Islet of Langerhans (tissue), 1 donor: ENCODE measurements at regions not wholly inside any gene's neighbourhood (a gene's known extent, or its start where the extent isn't known, plus 50 kb on each side); places are given as distances from the start of the nearest gene placed in this dataset.

Source experiments
- FAIRE-seq: peaks from one replicate; lab custom pipeline; 2011; peaks lifted over from hg19 to GRCh38; lab: Jason Lieb, UNC

- FAIRE-seq = no peak
These were observed 340.8 kb downstream of the KLF12 start for GRCh38 chr13:73793361-73793760.

- FAIRE-seq = no peak
These were observed 341.4 kb downstream of the KLF12 start for GRCh38 chr13:73792796-73793195.

DNA sequence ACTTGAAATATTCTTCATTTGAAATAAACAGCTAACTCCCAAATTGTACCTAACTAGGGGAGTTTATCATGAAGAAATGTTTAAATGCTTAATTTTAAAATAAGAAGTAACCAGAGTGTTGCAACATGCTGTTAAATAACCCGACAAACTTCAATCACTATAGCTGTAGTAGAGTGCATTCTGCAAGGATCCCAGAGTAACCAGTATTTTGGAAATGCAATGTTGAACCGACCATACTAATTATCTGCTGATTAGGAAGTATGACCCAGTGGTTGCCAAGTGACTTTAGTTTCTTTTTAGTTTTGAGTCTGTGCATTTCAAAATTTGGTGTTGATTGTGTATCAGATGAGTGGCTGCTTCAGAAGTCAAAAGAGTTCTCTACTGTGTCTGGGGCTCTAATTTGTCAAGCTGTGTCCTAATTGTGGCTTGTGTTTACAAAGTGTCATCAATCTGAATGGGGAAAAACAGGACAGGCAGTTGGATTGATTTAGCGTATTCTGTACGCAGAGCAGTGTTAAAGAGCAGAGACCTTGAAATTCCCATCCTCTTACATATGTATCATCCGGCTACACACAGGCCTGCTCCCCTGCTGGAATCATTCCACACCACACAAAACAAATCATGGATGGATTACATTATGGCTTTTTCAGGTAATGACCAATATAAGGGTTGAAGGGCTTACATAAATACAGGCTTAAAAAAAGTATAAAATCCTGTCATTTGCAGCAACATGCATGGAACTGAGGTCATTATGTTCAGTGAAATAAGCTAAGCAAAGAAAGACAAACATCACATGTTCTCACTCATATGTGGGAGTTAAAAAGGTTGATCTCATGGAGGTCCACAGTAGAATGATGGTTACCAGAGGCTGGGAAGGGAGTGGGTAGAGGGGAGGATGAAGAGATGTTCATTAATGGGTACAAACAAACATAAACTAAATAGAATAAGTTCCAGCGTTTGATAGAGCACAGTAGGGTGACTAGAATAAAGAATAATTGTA, 351.5 kb downstream of the KLF12 start:
- FAIRE-seq = no peak

GRCh38 chr13:73781384-73781783, 352.8 kb downstream of the KLF12 start:
- no peak for FAIRE-seq

- no peak for FAIRE-seq
These were observed 354.3 kb downstream of the KLF12 start for GRCh38 chr13:73779881-73780280.

GRCh38 chr13:73778242-73778864, 355.9 kb downstream of the KLF12 start:
- FAIRE-seq = no peak

- FAIRE-seq = no peak
These were observed 357.1 kb downstream of the KLF12 start for GRCh38 chr13:73777134-73777533.

DNA sequence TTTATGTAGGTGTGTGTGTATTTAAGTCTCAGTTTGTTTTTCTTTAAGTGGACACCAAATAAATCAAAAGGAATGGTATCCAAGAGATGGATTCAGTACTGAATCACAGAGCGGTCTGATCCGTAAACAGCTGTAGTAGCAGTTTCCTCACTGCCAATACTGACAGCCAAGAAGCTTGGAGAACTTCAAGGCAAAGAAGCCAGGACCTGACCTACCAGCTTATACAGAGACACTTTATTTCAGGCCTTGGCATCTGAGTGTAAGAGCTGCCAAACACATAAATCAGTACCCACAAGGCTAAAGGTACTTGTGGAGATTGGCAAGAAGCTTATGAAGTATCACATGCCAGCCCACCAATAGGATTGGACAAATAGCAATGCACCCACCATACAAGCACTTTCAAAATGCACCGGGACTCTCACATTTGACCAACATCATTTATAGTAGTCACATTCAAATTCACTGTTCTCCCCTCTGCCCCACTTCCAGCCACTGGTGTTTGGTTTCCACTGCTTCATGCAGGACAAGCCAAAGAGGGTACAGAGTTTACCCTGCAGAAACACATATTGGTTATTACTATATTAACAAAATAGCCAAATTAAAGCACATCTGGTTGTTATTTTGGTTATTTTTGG, 357.9 kb downstream of the KLF12 start:
- no peak for FAIRE-seq

DNA sequence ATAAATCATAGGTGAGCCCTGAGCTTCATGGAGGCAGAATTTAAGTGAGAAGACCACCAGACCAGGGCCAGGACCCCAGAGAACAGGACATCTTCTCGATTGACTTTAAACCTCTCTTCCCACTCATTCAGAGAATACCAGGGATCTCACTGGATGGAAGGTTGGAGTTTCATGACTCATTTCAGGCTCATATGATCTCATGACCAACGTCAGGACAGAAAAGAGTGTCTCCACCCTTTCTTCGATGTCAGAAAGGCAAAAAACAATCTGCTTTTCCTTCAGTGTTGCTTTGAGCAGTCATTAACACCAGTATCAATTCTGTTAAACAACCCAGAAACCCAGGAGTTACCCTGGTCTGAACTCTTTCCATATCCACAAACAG, 361.0 kb downstream of the KLF12 start:
- FAIRE-seq = no peak

DNA sequence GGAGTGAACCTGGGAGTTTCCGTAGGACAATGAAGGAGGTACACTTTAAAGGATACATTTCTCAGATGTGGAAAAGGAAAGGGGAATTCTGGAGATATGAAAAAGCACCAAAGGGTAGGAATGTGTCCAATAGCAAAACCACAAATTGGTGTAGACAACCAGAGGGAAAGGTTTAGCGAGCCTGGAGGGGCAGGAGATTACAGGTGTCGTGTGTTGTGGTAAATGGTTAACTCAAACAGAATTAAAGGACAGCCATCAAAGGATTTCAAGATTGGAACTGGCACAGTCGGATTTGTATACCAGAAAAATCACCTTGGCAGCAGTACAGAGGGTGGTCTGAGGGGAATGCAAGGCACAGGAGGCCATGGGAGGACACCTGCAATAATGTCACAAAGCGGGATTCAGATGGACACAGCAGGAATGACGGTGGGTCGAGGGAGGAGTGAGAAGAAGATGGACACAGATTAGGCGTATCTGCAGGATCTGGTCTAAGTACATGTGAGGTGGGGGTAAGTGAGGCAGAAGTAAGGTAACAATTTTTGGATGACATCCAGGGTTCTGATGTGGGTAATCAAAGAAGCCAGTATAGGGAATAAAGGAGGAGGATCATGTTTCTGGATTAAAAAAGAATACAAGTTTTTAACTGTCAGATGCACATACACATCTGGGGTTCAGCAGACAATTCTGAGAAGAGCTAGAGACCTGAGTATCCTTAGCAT, 361.6 kb downstream of the KLF12 start:
- FAIRE-seq = no peak

DNA sequence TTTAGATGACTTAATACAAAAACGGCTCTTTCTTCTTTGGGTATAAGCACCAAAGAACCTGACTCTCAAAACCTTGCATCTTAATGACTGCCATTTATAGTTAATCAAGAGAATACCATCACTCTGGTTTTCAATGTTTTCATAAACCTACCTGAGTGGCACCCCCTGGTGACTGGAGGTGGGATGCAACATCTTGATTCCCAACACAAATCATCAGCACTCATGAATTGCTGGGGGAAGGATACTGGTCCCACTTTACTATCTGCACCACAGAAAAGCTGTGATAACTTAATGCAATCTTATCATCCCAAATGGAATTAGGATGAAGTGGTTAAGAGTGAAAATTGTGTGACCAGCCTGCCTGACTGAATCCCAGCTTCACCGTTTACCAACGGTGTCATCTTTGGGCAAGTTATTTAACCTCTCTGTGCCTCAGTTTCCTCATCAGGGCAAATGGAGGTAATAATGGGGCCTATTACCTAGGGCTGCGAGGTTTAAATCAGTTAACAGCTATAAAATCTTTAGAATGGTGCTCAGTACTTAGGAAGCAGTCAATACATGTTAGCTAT, 366.4 kb downstream of the KLF12 start:
- no peak for FAIRE-seq

DNA sequence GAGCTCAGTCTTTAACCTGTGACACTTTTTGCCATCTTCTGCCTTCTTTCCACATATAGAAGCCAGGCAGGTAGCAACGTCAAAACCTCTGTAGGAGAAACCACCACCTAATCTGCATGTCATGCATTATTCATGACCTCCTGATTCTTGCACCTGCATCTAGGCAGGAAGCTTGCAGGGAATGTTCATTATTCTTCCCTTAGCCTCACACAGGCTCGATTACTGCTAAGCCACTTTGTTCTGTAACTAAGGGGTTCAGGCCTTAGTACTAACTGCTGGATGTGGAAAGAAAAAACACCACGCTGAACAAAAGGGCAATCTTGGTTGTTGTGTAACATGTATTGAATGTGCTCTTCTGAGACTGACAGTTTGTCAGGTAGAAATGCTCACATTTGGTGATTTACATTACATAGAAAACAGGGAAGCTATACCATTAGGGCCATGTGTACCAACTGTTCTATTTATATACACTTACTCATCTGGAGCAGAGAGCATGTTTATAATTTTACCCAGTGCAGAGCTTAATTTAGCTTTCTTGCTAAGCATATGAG, 366.9 kb downstream of the KLF12 start:
- FAIRE-seq = no peak

DNA sequence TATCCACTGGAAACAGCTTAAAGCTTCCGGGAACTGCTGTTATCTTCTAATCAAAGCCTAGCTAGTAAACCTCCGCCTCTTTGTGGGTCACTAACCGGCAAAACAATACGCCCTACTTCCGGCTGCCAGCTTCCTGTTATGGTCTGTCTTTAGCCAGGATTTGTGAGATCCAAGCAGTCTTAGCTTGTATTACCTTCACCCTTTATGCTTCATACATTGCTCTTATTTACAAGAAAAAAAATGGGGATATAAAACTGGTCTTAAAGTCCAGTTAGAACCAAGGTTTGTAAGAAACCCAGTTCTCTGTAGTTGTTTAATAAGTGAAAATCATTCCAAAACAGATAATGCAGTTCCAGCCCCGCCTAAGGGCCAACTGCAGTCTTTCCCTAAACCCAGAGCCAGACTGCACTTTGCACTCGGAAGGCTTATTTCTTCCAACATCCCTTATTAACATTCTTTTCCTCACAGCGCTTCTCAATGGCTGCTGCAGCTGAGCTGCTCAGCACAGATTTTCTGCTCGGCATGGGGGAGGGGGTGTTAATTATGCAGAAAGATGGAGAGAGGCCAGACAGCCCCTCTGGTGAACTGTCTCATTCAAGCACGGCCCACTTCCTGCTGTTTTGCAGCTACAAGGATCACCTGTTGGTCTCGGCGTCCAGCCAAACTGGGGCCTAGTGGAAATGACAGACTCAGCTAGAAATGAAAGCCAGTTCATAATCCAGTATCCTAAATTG, 368.4 kb downstream of the KLF12 start:
- peak; percentile 97 for FAIRE-seq

- FAIRE-seq = no peak
These were observed 374.8 kb downstream of the KLF12 start for GRCh38 chr13:73759434-73759833.

DNA sequence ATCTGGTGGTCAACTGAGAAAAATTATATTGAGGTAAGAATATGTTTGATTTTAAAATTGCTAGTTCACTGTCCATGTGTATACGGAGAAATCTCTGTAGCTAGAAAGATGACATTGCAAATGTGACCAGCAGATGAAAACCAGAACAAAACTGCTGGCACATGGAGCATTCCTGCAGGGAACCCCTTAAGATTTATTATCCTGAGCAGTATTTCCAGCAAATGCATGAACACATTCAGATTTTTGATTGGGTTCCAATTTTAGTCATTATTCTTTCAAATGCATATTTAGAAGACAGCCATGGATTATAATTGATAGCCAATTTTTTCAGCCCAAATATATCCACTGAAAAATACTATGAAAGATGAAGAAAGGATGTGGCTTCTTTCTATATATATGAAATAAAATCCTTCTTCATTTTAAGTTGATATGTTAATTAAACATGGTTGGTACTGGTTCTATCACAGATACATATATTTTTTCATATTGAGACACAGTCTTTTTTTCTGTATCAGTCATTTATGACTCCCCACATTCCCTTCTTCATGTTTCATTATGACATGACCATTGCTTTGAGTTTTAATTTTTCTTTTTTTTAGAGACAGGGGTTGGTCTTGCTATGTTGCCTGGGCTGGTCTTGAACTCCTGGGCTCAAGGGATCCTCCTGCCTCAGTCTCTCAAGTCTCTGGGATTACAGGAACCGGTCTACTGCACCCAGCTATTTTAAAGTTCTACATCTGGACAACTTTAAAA, 376.5 kb downstream of the KLF12 start:
- no peak for FAIRE-seq

- peak; percentile 99 for FAIRE-seq
These were observed 379.4 kb downstream of the KLF12 start for GRCh38 chr13:73754727-73755292.

- FAIRE-seq = no peak
These were observed 380.0 kb downstream of the KLF12 start for GRCh38 chr13:73754241-73754640.

GRCh38 chr13:73751290-73751689, 382.9 kb downstream of the KLF12 start:
- no peak for FAIRE-seq

GRCh38 chr13:73748404-73748803, 385.8 kb downstream of the KLF12 start:
- FAIRE-seq = no peak

- FAIRE-seq = no peak
These were observed 389.0 kb downstream of the KLF12 start for GRCh38 chr13:73745190-73745589.
